ENCODE measurements at regions not wholly inside any gene's neighbourhood (a gene's known extent, or its start where the extent isn't known, plus 50 kb on each side); places are given as distances from the start of the nearest gene placed in this dataset.

- H3K27me3 ChIP-seq (ENCODE audit: control insufficient read depth, insufficient read depth, low read length): no peaks in the 10 kb centered on the region
- DNase-seq (ENCODE audit: low read depth): no peak
- H3K36me3 ChIP-seq (ENCODE audit: control insufficient read depth, insufficient read depth, low read length): no peaks in the 10 kb centered on the region
- no peak overlapping the region for H3K4me3 ChIP-seq (ENCODE audit: low read depth, low read length)
- TF ChIP-seq CTCF (IDR thresholded peaks at IDR 0.05; ENCODE audit: insufficient read depth, low read length, poor library complexity, severe bottlenecking): no peak
Measured at GRCh38 chr3:95629802-95630201, 1184.6 kb upstream of the EPHA6 start.

- H3K36me3 ChIP-seq (ENCODE audit: control insufficient read depth, insufficient read depth, low read length): no peaks in the 10 kb centered on the region
Measured at GRCh38 chr3:95645291-95645690, 1169.1 kb upstream of the EPHA6 start.

GRCh38 chr3:95654570-95655362, 1159.6 kb upstream of the EPHA6 start:
- DNase-seq (ENCODE audit: low read depth): no peak
- Histone ChIP-seq H3K27me3 (ENCODE audit: control insufficient read depth, insufficient read depth, low read length) (no peaks in the 10 kb centered on the region), H3K36me3 (ENCODE audit: control insufficient read depth, insufficient read depth, low read length) (no peaks in the 10 kb centered on the region), H3K4me3 (ENCODE audit: low read depth, low read length) (no peak overlapping the region)
- TF ChIP-seq CTCF (IDR thresholded peaks at IDR 0.05; ENCODE audit: insufficient read depth, low read length, poor library complexity, severe bottlenecking): no peak

More at GRCh38 chr3:95645291-95645690, 1169.1 kb upstream of the EPHA6 start:
- no peak for DNase-seq (ENCODE audit: low read depth)
- no peak overlapping the region for H3K4me3 ChIP-seq (ENCODE audit: low read depth, low read length)
- no peak for TF ChIP-seq CTCF (IDR thresholded peaks at IDR 0.05; ENCODE audit: insufficient read depth, low read length, poor library complexity, severe bottlenecking)
- no peaks in the 10 kb centered on the region for H3K27me3 ChIP-seq (ENCODE audit: control insufficient read depth, insufficient read depth, low read length)

GRCh38 chr3:95655363-95655986, 1158.9 kb upstream of the EPHA6 start:
- Histone ChIP-seq H3K4me3 (ENCODE audit: low read depth, low read length) (no peak overlapping the region), H3K27me3 (ENCODE audit: control insufficient read depth, insufficient read depth, low read length) (no peaks in the 10 kb centered on the region), H3K36me3 (ENCODE audit: control insufficient read depth, insufficient read depth, low read length) (no peaks in the 10 kb centered on the region)
- TF ChIP-seq CTCF (IDR thresholded peaks at IDR 0.05; ENCODE audit: insufficient read depth, low read length, poor library complexity, severe bottlenecking): no peak
- no peak for DNase-seq (ENCODE audit: low read depth)

- TF ChIP-seq CTCF (IDR thresholded peaks at IDR 0.05; ENCODE audit: insufficient read depth, low read length, poor library complexity, severe bottlenecking): no peak
- Histone ChIP-seq H3K27me3 (ENCODE audit: control insufficient read depth, insufficient read depth, low read length) (no peaks in the 10 kb centered on the region), H3K36me3 (ENCODE audit: control insufficient read depth, insufficient read depth, low read length) (no peaks in the 10 kb centered on the region), H3K4me3 (ENCODE audit: low read depth, low read length) (no peak overlapping the region)
- DNase-seq (ENCODE audit: low read depth): no peak
Measured at GRCh38 chr3:95670765-95671164, 1143.6 kb upstream of the EPHA6 start.

Data from kidney epithelial cell (primary cell).